HG03108 (cell line): ENCODE measurements at regions not wholly inside any gene's neighbourhood (a gene's known extent, or its start where the extent isn't known, plus 50 kb on each side); places are given as distances from the start of the nearest gene placed in this dataset.

ENCODE experiments used
- ATAC-seq: cut with Tn5 transposase; IDR thresholded peaks from one replicate; pipeline ENCODE4 v1.9.1; 2021; ENCODE audit warnings: moderate library complexity; ENCODE audit not compliant: unreplicated experiment

GRCh38 chr13:73284081-73284874, 225.5 kb downstream of the KLF5 start:
- ATAC-seq = no peak

DNA sequence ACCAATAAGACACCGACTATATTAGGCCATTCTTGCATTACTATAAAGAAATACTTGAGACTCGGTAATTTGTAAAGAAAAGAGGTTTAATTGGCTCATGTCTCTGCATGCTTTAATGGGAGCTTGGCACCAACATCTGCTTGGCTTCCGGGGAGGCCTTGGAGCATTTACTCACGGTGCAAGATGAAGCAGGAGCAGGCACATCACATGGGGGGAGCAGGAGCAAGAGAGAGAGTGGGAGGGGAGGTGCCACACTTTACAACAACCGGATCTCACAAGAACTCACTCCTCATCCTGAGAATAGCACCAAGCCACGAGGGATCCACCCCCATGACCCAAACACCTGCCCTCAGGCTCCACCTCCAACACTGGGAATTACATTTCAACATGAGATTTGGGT, 224.8 kb downstream of the KLF5 start:
- no peak for ATAC-seq

- ATAC-seq = no peak
These were observed 222.9 kb downstream of the KLF5 start for GRCh38 chr13:73281746-73282145.

- ATAC-seq = no peak
These were observed 219.4 kb downstream of the KLF5 start for GRCh38 chr13:73278186-73278585.

GRCh38 chr13:73275163-73275562, 216.4 kb downstream of the KLF5 start:
- ATAC-seq = no peak

DNA sequence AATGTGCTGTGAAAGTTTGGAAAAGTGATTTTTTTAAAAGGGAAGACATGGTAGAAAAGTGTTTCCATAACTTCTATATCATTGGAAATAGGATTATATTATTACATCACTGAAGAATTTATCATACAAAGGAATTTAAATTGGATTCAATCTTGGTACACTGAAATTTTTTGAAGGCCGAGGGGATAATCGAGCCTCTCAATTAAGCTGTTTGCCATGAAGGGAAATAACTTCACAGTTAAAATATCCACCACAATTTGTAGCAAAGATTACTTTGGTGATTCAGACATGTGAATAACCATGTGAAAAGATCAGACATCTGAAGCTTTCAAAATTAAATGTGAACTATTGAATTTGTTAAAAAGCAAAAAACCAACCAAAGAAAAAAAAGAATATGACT, 215.3 kb downstream of the KLF5 start:
- no peak for ATAC-seq

DNA sequence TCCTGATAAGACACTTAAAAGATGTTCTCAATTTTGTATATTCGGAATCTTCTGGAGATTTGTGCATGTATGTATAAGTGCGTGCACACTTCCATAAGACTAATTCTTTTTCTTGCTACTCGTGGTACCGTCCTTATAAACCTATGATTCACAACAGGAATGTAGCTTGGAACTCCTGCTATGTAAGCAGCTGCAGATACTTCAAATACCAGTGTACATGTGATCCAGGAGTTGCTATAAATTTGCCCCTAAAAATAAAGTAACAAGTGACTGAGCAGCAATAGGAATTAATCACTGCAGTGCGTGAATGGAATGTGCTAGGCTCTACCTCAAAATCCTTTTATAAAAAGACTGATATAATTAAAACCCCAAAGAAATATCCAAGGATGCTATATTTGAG, 214.9 kb downstream of the KLF5 start:
- ATAC-seq = no peak

- no peak for ATAC-seq
These were observed 214.5 kb downstream of the KLF5 start for GRCh38 chr13:73273276-73273675.

GRCh38 chr13:73272831-73273230, 214.0 kb downstream of the KLF5 start:
- ATAC-seq = no peak

GRCh38 chr13:73268306-73268705, 209.5 kb downstream of the KLF5 start:
- no peak for ATAC-seq

GRCh38 chr13:73266640-73267180, 207.9 kb downstream of the KLF5 start:
- ATAC-seq = no peak

GRCh38 chr13:73262862-73263627, 204.2 kb downstream of the KLF5 start:
- no peak for ATAC-seq

GRCh38 chr13:73261739-73262216, 203.0 kb downstream of the KLF5 start:
- ATAC-seq = no peak

DNA sequence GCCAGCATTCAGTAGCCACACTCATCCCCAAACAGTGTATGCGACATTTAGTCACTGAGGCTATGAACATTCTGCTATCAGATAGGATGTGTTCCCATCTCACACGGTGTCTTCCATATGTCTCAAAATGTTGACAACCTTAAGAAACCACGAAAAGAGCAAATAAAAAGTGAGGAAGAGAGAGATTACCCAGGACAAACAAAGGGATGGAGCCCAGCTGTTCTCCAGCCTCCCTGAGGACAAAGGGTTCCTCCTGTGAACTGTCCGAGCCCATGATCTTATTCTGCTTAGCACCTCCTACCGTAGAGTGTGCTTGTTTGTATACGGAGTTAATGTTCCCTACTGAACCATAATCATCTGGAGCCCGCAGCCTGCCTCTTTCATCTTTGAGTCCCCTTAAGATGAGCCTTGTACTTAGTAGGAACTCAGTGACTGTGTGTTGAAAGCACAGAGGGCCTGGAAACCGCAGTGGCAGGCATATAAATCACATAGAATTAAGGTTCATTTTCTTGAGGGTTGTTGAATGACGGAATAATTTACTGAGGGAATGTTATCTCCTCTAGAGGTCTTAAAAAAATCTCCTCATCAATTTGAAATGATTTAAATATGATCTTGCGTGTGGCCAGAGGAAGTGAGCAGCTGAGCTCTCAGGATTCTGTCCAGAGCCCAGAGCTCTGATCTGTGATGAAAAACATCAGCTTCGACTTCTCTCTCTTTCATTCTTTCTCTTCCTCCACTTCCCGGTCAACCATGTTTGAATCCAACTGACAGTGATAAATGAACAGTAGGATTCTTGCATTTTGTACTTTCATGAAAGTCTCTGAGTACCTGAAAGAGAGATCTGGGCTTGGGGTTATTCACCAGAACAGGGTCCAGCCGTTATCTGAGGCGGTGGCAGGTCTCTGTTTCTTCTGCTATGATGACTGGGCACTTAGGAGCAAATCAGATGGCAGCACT, 200.5 kb downstream of the KLF5 start:
- ATAC-seq = no peak

GRCh38 chr13:73258406-73258805, 199.6 kb downstream of the KLF5 start:
- ATAC-seq = no peak

DNA sequence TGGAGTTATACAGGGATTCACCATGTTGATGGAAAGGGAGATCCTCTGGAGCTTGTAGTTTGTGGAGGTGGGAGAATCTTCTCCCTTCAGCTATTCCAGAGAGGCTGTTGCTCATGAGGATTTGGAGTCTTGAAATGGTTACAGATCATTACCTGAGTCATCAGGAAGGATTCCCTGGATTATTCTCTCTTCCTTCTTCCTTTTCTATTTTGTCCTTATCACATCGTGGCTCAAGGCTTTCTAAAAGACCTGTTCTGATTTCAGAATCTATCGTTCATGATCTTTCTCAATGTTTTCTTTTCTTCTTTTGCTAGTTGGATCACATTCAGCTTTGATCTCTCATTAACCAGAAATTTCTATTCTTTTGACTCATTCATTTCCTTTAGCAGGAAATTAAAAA, 196.0 kb downstream of the KLF5 start:
- ATAC-seq = no peak

GRCh38 chr13:73251626-73252265, 192.9 kb downstream of the KLF5 start:
- ATAC-seq = no peak

DNA sequence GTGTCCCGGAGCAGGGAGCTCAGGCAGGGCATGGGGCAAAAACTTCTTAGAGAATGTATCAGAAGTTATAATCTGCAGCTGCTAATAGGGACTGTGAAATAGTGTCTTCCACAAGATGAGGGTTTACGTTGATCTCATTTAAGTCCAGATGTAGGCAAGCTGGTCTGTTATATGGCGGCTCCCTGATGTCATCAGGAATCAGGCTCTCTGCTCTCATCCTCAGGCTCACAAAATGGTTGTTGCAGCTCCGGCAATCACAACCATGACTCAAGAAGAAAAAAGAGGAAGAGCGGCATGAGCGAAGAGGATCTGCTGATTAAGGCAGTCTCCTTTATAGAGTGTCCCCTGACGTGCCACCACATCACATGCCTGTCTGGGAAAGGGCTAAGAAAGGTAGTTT, 191.3 kb downstream of the KLF5 start:
- ATAC-seq = no peak

DNA sequence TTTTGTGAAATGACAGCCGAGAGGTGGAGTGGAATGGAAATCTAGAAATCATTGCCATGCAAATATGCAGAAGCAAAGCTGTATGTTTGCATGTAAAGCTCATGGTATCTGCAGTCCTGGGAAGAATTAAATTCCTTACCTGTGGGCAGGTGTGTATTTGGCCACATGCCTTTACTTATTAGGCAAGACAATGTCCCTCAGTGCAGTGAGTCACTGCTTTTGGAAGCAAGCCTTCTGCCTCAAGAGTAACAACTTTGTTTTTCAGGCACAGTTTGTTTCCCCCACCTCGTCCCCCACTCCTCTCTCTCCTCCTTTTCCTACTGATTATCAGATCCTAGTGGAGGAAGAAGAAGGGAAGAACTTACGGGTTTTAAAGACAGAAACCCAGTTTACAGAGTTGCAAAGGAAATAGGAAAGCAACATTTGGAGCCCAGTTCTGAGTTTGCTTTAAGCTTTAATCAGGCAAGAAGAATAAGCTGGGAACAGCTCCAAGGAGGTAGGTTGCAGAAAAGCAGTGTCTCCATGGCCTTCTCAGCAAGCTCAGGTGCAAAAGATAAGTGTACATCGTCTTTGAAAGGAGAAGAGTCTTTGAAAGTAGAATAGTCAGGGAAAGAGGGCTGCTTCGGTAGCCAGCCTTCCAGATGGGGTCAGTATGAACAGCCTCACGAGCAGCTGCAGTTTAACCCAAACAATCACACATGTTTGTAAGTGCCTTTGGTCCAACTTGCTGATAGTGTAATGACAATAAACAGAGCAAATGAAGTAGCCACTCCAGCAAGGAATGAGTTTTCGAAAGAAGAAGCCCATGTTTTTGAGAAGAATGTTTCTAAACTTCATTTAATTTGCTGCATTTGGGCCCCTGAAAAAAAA, 190.1 kb downstream of the KLF5 start:
- ATAC-seq = no peak
